ENCODE measurements at regions not wholly inside any gene's neighbourhood (a gene's known extent, or its start where the extent isn't known, plus 50 kb on each side); places are given as distances from the start of the nearest gene placed in this dataset.

DNA sequence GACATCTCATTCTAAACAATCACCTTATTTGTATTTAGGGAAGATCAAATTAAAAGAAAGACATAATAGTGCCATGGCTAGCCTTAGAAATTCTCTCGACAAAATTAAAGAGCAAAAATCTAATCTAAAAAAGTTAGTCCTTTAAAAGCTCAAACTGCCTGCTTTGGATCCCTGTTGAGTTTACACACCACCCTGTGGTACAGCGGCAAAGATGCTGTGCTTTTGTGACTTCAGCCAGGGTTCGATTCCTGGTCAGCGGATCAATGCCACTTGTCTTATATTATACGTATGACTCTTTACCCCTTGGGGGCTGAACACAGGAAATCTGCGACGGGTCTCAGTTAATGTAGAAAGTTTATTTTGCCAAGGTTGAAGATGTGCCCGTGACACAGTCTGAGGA lies 51.3 kb upstream of the VOPP1 start:
- DNase-seq, result no peak

DNA sequence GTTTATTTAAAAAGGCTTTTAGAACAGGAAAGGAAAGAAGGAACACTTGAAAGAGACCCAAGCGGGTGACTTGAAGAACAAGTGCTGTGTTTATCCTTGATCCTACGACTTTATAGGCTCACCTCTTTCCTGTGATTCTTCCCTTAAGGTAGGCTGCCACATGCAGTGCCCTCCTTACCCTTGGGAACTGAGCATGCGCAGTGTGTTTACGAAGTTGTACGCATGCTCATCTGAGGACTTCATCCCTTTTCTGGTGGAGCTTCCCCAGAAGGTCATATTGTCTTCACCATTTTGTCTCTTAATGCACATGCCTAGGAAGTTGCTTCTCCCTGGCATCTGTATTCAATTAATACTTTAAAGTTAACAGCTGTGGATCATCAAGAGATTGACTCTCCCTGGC lies 49.9 kb upstream of the VOPP1 start:
- DNase-seq, result no peak
